Skeletal muscle tissue (tissue), 3 donors: ENCODE measurements at regions not wholly inside any gene's neighbourhood (a gene's known extent, or its start where the extent isn't known, plus 50 kb on each side); places are given as distances from the start of the nearest gene placed in this dataset.

Experiments
- H3K27ac ChIP-seq: one replicate; pipeline ENCODE4 v1.7.0; 2013; ENCODE audit warnings: mild to moderate bottlenecking, low read depth, low read length, inconsistent platforms
- H3K27me3 ChIP-seq, 3 donors: one replicate each; pipeline ENCODE4 v1.7.0; 2013; ENCODE audit warnings: low read length in 3 of 3; ENCODE audit not compliant: control insufficient read depth in 3 of 3, insufficient read depth in 3 of 3
- H3K36me3 ChIP-seq, 3 donors: one replicate each; pipeline ENCODE4 v1.7.0; 2013; ENCODE audit warnings: low read length in 3 of 3; ENCODE audit not compliant: control insufficient read depth in 3 of 3, insufficient read depth in 3 of 3
- H3K4me1 ChIP-seq, 3 donors: one replicate each; pipeline ENCODE4 v1.7.0; 2013; ENCODE audit warnings: low read length in 3 of 3, mild to moderate bottlenecking in 3 of 3; ENCODE audit not compliant: control insufficient read depth in 3 of 3, insufficient read depth in 3 of 3
- H3K4me3 ChIP-seq, 3 donors: one replicate each; pipeline ENCODE4 v1.7.0; 2013; ENCODE audit warnings: low read length in 3 of 3
- H3K9ac ChIP-seq, 3 donors: one replicate each; pipeline ENCODE4 v1.7.0; 2013; ENCODE audit warnings: low read length in 3 of 3, mild to moderate bottlenecking in 3 of 3, moderate library complexity in 2 of 3, low read depth in 1 of 3
- H3K9me3 ChIP-seq, 3 donors: one replicate each; pipeline ENCODE4 v1.7.0; 2013; ENCODE audit warnings: low read length in 3 of 3; ENCODE audit not compliant: control insufficient read depth in 3 of 3
- donor health status: Osteomylitis.

DNA sequence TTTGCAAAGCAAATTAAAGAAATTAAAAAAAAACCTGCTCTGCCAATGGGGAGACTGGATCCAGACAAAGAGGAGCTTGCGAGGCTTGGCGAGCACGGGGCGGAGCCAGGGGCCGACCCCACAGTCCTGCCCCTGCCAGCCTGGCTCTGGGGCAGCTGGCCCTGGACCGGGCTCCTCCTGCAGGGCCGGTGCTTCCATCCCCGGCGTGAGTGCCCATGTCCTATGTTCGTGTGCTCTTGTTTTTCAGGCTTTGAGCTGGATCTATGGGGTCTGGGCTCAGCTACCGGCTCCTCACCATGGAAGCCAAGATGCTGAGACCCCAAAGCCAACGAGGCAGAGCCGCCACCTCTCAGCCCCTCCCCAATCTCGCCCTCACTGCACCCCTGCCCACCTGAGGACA lies 176.8 kb downstream of the KIF26A start:
- peaks cover 0 to 13% (median 8%) of the 10 kb centered on the region in 3 donors for H3K27me3 ChIP-seq
- H3K27ac ChIP-seq = no peak overlapping the region
- H3K9ac ChIP-seq = no peak overlapping the region
- no peaks in the 10 kb centered on the region for H3K36me3 ChIP-seq
- H3K9me3 ChIP-seq = peaks cover 0 to 5% (median 0%) of the 10 kb centered on the region in 3 donors
- no peaks in the 10 kb centered on the region for H3K4me1 ChIP-seq
- H3K4me3 ChIP-seq = no peak overlapping the region

- no peak overlapping the region for H3K4me3 ChIP-seq
- no peak overlapping the region for H3K9ac ChIP-seq
- H3K9me3 ChIP-seq = peaks cover 0 to 5% (median 0%) of the 10 kb centered on the region in 3 donors
- H3K36me3 ChIP-seq = no peaks in the 10 kb centered on the region
- no peak overlapping the region for H3K27ac ChIP-seq
- H3K4me1 ChIP-seq = no peaks in the 10 kb centered on the region
- peaks cover 1 to 14% (median 9%) of the 10 kb centered on the region in 3 donors for H3K27me3 ChIP-seq
These were observed 177.2 kb downstream of the KIF26A start for GRCh38 chr14:104315625-104316024.

GRCh38 chr14:104316121-104316722 lies 177.8 kb downstream of the KIF26A start:
- peaks cover 0 to 2% (median 0%) of the 10 kb centered on the region in 3 donors for H3K9me3 ChIP-seq
- H3K4me3 ChIP-seq = no peak overlapping the region
- H3K9ac ChIP-seq = no peak overlapping the region
- peaks cover 4 to 19% (median 14%) of the 10 kb centered on the region in 3 donors for H3K27me3 ChIP-seq
- no peak overlapping the region for H3K27ac ChIP-seq
- H3K36me3 ChIP-seq = no peaks in the 10 kb centered on the region
- H3K4me1 ChIP-seq = no peaks in the 10 kb centered on the region

GRCh38 chr14:104316723-104317491 lies 178.5 kb downstream of the KIF26A start:
- Histone ChIP-seq H3K36me3 (no peaks in the 10 kb centered on the region), H3K4me1 (no peaks in the 10 kb centered on the region), H3K4me3 (no peak overlapping the region), H3K27me3 (peaks cover 11 to 25% (median 21%) of the 10 kb centered on the region in 3 donors), H3K27ac (no peak overlapping the region), H3K9ac (no peak overlapping the region), H3K9me3 (no peaks in the 10 kb centered on the region)

DNA sequence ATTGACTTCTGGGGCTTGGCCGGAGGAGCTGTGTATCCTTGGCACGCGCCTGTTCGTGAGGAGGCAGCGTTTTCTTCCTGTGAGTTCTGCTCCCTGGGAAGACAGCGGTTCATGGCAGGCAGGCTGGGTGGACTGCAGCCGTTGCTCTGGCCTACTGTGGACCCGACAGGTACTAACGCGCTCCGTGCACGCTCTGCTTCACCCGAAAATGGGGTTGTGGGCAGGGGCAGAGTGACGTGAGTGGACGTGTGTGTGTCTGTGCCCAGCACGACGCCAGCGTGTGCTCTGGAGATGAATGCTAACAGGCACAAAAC lies 179.1 kb downstream of the KIF26A start:
- H3K9me3 ChIP-seq = no peaks in the 10 kb centered on the region
- H3K4me1 ChIP-seq = no peaks in the 10 kb centered on the region
- H3K9ac ChIP-seq = no peak overlapping the region
- no peaks in the 10 kb centered on the region for H3K36me3 ChIP-seq
- H3K4me3 ChIP-seq = no peak overlapping the region
- peaks cover 11 to 25% (median 21%) of the 10 kb centered on the region in 3 donors for H3K27me3 ChIP-seq
- no peak overlapping the region for H3K27ac ChIP-seq

- Histone ChIP-seq H3K9me3 (no peaks in the 10 kb centered on the region), H3K36me3 (no peaks in the 10 kb centered on the region), H3K4me3 (no peak overlapping the region), H3K9ac (no peak overlapping the region), H3K27ac (no peak overlapping the region), H3K27me3 (peaks cover 11 to 27% (median 25%) of the 10 kb centered on the region in 3 donors), H3K4me1 (no peaks in the 10 kb centered on the region)
These were observed 179.7 kb downstream of the KIF26A start for GRCh38 chr14:104317975-104318557.

DNA sequence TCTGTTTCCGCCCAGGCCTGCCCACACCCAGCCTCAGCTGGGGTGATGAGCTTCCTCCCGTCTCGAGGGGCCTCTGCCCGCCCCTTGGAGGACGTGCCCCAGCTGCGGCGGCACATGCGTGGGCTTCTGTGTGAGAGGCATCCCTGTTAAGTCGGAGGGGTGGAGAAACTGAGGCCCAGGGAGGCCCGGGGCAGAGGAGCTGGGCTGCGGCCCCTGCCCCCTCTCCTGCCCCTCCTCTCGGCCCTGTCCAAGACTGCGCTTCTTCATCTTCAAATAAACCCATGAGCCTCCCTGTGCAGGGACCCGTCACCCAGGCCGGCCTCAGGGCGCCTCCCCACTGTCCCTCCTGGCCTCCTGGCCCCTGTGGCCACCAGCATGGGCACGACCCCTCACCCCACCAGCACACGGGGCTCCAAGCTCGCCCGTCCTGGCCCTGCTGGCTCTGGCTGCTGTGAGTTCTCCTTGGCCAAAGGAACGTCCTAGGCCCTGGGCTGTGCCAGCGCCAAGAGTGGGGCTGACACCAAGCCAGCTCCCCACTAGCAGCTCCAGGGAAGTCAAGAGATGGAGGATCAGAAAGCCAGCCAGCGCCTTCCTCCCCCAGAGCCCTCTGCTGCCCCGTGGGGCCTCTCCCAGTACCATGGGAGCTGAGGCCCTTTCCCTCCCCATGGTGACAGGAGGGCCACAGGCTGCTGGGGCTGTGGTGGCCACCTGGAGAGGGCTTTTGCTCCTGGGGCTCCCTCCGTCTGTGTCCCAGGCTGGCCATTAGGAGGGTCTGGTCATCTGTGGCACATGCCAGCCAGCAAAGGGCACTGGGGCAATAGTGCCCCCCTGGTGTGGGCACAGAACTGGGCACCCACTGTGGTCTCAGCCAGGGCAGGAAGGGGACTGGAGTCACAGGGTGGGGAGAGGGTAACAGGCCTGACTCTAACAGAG lies 180.4 kb downstream of the KIF26A start:
- no peak overlapping the region for H3K9ac ChIP-seq
- no peaks in the 10 kb centered on the region for H3K9me3 ChIP-seq
- no peaks in the 10 kb centered on the region for H3K36me3 ChIP-seq
- no peak overlapping the region for H3K27ac ChIP-seq
- H3K4me1 ChIP-seq = no peaks in the 10 kb centered on the region
- no peak overlapping the region for H3K4me3 ChIP-seq
- H3K27me3 ChIP-seq = peaks cover 11 to 27% (median 25%) of the 10 kb centered on the region in 3 donors

GRCh38 chr14:104319491-104320241 lies 181.3 kb downstream of the KIF26A start:
- H3K27me3 ChIP-seq = peaks cover 11 to 27% (median 25%) of the 10 kb centered on the region in 3 donors

DNA sequence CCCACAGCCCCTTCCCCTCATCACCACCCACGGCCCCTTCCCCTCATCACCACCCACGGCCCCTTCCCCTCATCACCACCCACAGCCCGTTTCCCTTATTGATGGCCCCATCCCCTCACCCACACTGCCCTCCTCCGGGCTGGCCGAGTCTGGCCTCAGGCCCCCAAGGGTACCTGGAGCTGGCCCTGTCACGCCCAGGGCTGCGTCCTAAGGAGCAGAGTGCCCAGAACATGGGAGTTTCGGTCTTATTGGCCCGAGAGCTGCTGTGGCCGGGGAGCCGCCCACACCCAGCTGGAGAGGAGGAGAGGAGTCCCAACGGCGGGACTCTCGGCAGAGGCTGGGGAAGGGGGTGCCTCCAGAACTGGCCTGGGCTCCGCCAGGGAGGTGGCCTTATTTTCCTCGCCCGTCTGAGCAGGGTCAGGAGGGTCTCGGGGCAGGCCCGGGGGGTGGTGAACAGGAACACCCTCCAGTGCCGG lies 182.3 kb downstream of the KIF26A start:
- no peaks in the 10 kb centered on the region for H3K36me3 ChIP-seq
- no peak overlapping the region for H3K4me3 ChIP-seq
- H3K4me1 ChIP-seq = no peaks in the 10 kb centered on the region
- no peaks in the 10 kb centered on the region for H3K9me3 ChIP-seq
- no peak overlapping the region for H3K9ac ChIP-seq
- no peak overlapping the region for H3K27ac ChIP-seq
- H3K27me3 ChIP-seq = peaks cover 11 to 27% (median 25%) of the 10 kb centered on the region in 3 donors

More at GRCh38 chr14:104319491-104320241, 181.3 kb downstream of the KIF26A start:
- Histone ChIP-seq H3K9ac (no peak overlapping the region), H3K4me3 (no peak overlapping the region), H3K27ac (no peak overlapping the region), H3K4me1 (no peaks in the 10 kb centered on the region), H3K9me3 (no peaks in the 10 kb centered on the region), H3K36me3 (no peaks in the 10 kb centered on the region)
